Psoas muscle (tissue), 7 donors: ENCODE measurements at regions not wholly inside any gene's neighbourhood (a gene's known extent, or its start where the extent isn't known, plus 50 kb on each side); places are given as distances from the start of the nearest gene placed in this dataset.
"Not testable (repeated sequence)": the region's sequence is repeated elsewhere in the genome, so short reads cannot be mapped to it uniquely, and the experiment has no call there.

Experiments used
- ATAC-seq, 4 donors: fragments of 200-7000 bp; cut with Tn5 transposase; one replicate each; pipeline ENCODE4 v1.9.1; 2020; ENCODE audit warnings: moderate library complexity in 3 of 4, mild to moderate bottlenecking in 2 of 4
- DNase-seq, 2 donors: peaks; one replicate each; pipeline ENCODE4 v3.0.0-alpha.2; 2020
- H3K27ac ChIP-seq: fragments of 200-600 bp; one replicate; pipeline ENCODE4 v1.8.0; 2022
- H3K27me3 ChIP-seq, 3 donors: fragments of 200-600 bp in 1 of 3; one replicate each; pipeline versions ENCODE4 v1.6.1 to v1.8.0; 2013 to 2022; ENCODE audit warnings: low read length in 2 of 3, mild to moderate bottlenecking in 2 of 3, moderate library complexity in 1 of 3; ENCODE audit not compliant: insufficient read depth in 3 of 3
- H3K36me3 ChIP-seq, 2 donors: fragments of 200-600 bp in 1 of 2; one replicate each; pipeline versions ENCODE4 v1.6.1 to v1.8.0; 2013 to 2022; ENCODE audit warnings: low read depth in 1 of 2, mild to moderate bottlenecking in 1 of 2, moderate library complexity in 1 of 2; ENCODE audit not compliant: insufficient read depth in 1 of 2
- H3K4me1 ChIP-seq: fragments of 200-600 bp; one replicate; pipeline ENCODE4 v1.8.0; 2022
- H3K4me3 ChIP-seq: fragments of 200-600 bp; one replicate; pipeline ENCODE4 v1.8.0; 2022; ENCODE audit warnings: mild to moderate bottlenecking
- H3K9me3 ChIP-seq: fragments of 200-600 bp; one replicate; pipeline ENCODE4 v1.8.0; 2022
- WGBS, 3 donors: extraction: QIAGEN DNeasy Blood & Tissue Kit; methylation state at CpG; one replicate each; pipeline versions ENCODE4 v1.1.6 to v1.1.7; 2013; 5-methylcytosine and 5-hydroxymethylcytosine counted together
- intact Hi-C, 2 donors: fragments of 100-400 bp; cut with DNase I; formaldehyde crosslinking; loops; one replicate each; pipeline versions ENCODE4 v1.11.0 to v1.14.2; 2022
- TF ChIP-seq, protein P1 (sequence below): fragments of 200-600 bp; IDR thresholded peaks from one replicate; pipeline ENCODE4 v1.8.0; 2022; ENCODE audit warnings: antibody characterized with exemption
- donor health status: healthy with polysubstance abuse.
- donor health status: DM: no; HTN: no; CAD: no; lungs with moderate emphysema.
- donor health status: Bipolar disorder and iron deficiency.
- donor health status: healthy.
- donor health status: DM: yes; HTN: yes; CAD: no.
- donor health status: DM: no; HTN: no; CAD: no.
- donor health status: DM: yes; HTN: yes; CAD: no.

DNA sequence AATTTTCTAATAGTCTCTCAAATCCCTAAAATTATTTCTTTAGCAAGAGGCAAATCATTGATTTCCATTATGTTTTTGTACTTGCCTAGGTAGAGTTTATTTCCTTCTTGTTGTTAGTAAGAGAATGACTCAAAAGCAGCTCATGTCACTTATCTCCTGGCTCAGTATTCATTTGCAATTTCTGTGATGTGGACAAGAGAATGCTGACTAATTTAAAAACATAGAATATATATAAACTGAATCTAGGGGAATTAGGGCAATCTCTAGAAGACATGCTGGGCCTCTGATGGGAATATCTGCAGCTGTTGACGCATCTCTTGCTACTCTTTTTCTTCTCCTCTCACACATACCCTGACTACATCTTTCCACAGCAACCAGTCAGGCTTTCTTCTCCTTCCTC, 130.8 kb upstream of the PRKD1 start:
- no peaks in the 10 kb centered on the region for H3K4me1 ChIP-seq
- no peak overlapping the region for H3K27ac ChIP-seq
- ATAC-seq (no peak), DNase-seq (no peak)
- H3K27me3 ChIP-seq = no peaks in the 10 kb centered on the region
- intact Hi-C loops = loop anchor here in 1 of 2 donors (5.0 kb wide), 1 partner anchor 284 kb away; no protein-coding TSS in a partner anchor
- no peaks in the 10 kb centered on the region for H3K9me3 ChIP-seq
- no peaks in the 10 kb centered on the region for H3K36me3 ChIP-seq
- WGBS, 3 donors = 87 to 96% (median 90%) methylated on average over 1 of the region's 1 CpG
- TF ChIP-seq, protein P1, sequence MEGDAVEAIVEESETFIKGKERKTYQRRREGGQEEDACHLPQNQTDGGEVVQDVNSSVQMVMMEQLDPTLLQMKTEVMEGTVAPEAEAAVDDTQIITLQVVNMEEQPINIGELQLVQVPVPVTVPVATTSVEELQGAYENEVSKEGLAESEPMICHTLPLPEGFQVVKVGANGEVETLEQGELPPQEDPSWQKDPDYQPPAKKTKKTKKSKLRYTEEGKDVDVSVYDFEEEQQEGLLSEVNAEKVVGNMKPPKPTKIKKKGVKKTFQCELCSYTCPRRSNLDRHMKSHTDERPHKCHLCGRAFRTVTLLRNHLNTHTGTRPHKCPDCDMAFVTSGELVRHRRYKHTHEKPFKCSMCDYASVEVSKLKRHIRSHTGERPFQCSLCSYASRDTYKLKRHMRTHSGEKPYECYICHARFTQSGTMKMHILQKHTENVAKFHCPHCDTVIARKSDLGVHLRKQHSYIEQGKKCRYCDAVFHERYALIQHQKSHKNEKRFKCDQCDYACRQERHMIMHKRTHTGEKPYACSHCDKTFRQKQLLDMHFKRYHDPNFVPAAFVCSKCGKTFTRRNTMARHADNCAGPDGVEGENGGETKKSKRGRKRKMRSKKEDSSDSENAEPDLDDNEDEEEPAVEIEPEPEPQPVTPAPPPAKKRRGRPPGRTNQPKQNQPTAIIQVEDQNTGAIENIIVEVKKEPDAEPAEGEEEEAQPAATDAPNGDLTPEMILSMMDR = no peak
- H3K4me3 ChIP-seq = no peak overlapping the region

DNA sequence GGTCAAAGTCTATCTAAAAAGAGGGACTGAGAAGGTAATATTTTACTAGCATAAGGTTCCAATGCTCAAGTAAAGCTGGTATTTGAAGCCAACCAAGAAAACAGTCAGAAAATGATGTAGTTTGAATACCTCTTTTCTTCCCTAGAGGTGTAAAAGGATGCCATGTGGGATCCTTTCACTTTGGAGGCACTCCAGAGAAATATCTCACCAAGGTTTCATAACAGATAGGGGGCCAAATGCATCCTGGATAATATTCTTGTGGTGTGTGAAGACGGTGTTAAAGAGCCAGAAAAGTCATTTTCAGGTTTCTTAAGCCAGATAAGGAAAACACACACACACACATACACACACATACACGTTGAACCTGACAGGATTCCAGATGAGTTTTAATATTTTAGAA, 136.1 kb upstream of the PRKD1 start:
- H3K4me1 ChIP-seq = no peaks in the 10 kb centered on the region
- no peak overlapping the region for H3K27ac ChIP-seq
- WGBS, 3 donors = 33 to 42% (median 35%) methylated on average over 2 of the region's 2 CpGs
- no peaks in the 10 kb centered on the region for H3K36me3 ChIP-seq
- intact Hi-C loops = no loop called here
- no peak for DNase-seq
- no peaks in the 10 kb centered on the region for H3K27me3 ChIP-seq
- no peaks in the 10 kb centered on the region for H3K9me3 ChIP-seq
- H3K4me3 ChIP-seq = no peak overlapping the region
- TF ChIP-seq, protein P1 = no peak
- ATAC-seq = no peak

DNA sequence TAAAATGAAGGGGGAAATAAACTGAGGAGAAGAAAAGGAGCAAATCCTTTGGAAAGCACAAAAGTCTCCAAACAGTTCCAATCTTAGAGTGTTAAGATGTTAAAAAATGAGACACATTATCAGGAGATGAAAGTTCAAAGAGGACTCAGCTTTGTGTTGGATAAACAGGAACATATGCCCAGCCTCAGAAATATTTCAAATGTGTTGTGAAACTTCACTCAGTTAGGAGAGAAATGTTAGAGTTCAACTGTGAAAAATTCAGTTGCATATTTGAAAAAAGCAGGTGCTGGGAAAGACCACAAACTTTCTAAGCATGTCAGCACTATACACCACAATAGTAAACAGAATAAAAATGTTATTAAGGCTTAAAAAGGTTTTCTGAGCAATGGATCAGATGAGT, 136.8 kb upstream of the PRKD1 start:
- no peak overlapping the region for H3K27ac ChIP-seq
- H3K4me1 ChIP-seq = no peaks in the 10 kb centered on the region
- H3K9me3 ChIP-seq = no peaks in the 10 kb centered on the region
- H3K27me3 ChIP-seq = no peaks in the 10 kb centered on the region
- intact Hi-C loops = no loop called here
- DNase-seq = no peak
- TF ChIP-seq, protein P1 = no peak
- no peaks in the 10 kb centered on the region for H3K36me3 ChIP-seq
- no peak overlapping the region for H3K4me3 ChIP-seq
- ATAC-seq = no peak

DNA sequence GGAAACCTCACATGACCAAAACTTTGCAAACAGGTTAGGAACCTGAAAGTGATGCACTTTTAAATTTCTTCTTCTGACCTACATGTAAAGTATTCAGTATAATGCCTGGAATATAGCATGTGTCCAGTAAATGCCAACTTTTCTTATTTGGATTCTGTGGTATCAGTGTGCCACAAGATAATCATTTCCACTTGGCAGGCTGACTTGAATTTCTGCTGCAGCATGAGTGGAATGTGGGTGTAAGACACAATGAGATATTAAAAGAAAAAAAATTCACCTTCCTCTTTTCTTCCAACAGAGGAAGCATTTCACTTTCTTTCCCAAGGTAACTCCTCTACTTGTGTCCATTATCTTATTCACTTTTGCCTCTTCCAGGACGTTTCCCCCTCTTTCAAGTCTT, 141.9 kb upstream of the PRKD1 start:
- H3K27me3 ChIP-seq = no peaks in the 10 kb centered on the region
- WGBS, 3 donors = 43 to 59% (median 47%) methylated on average over 1 of the region's 1 CpG
- no peak overlapping the region for H3K27ac ChIP-seq
- DNase-seq (no peak), ATAC-seq (no peak)
- H3K4me3 ChIP-seq = no peak overlapping the region
- TF ChIP-seq, protein P1 = no peak
- H3K9me3 ChIP-seq = no peaks in the 10 kb centered on the region
- H3K4me1 ChIP-seq = no peaks in the 10 kb centered on the region
- intact Hi-C loops = no loop called here
- no peaks in the 10 kb centered on the region for H3K36me3 ChIP-seq

DNA sequence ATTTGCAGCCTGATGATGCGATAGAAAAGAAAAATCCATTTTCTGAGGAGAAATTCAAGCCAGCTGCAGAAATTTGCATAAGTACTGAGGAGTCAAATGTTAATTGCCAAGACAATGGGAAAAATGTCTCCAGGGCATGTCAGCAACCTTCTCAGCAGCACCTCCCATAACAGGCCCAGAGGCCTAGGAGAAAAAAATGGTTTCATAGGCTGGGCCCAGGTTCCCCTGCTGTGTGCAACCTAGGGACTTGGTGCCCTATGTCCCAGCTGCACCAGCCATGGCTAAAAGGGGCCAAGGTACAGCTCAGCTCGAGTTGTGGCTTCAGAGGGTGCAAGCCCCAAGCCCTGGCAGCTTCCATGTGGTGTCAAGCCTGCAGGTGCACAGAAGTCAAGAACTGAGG, 144.8 kb upstream of the PRKD1 start:
- H3K4me3 ChIP-seq, DNase-seq, H3K27me3 ChIP-seq, intact Hi-C loops, H3K36me3 ChIP-seq, H3K27ac ChIP-seq, H3K4me1 ChIP-seq, H3K9me3 ChIP-seq, ATAC-seq: not testable (repeated sequence)
- 39 to 60% (median 54%) methylated on average over 2 of the region's 2 CpGs for WGBS, 3 donors
